ENCODE measurements at regions not wholly inside any gene's neighbourhood (a gene's known extent, or its start where the extent isn't known, plus 50 kb on each side); places are given as distances from the start of the nearest gene placed in this dataset.

GRCh38 chr1:82897549-82897948 lies 1096.8 kb downstream of the ADGRL2 start:
- 0% methylated on average over 1 of the region's 1 CpG for WGBS (ENCODE audit: insufficient coverage, insufficient replicate concordance, low lambda C conversion rate, missing lambda C conversion rate)
- Histone ChIP-seq H3K79me2 (ENCODE audit: control insufficient read depth, insufficient read depth, low read length) (no peaks in the 10 kb centered on the region), H3K4me2 (ENCODE audit: control insufficient read depth, insufficient read depth) (no peak overlapping the region), H3K9me3 (replicated peaks; ENCODE audit: control insufficient read depth, insufficient read depth, low read length) (no peaks in the 10 kb centered on the region), H3K27ac (ENCODE audit: control insufficient read depth, insufficient read depth) (no peak overlapping the region), H3K36me3 (ENCODE audit: control insufficient read depth in 2 of 2, insufficient read depth in 2 of 2, low read length in 1 of 2) (no peaks in the 10 kb centered on the region), H3K27me3 (replicated peaks in 1 of 2; ENCODE audit: control insufficient read depth in 2 of 2, insufficient read depth in 2 of 2, low read length in 1 of 2) (no peaks in the 10 kb centered on the region), H2AFZ (ENCODE audit: control insufficient read depth, low read depth, low read length) (no peak overlapping the region), H3K4me1 (ENCODE audit: control insufficient read depth, insufficient read depth, low read length) (no peaks in the 10 kb centered on the region), H3K4me3 (no peak overlapping the region), H3K9ac (ENCODE audit: control insufficient read depth, insufficient read depth, low read length) (no peak overlapping the region), H4K20me1 (ENCODE audit: control insufficient read depth, insufficient read depth) (no peaks in the 10 kb centered on the region)
- no TSS peak for BruUV-seq (replicated peaks)
- DNase-seq (ENCODE audit: low read depth, low spot score) (no peak), ATAC-seq (no peak), FAIRE-seq (no peak)
- in situ Hi-C loops (cut with MboI) (no loop called here), intact Hi-C loops (cut with micrococcal nuclease; ENCODE audit: unreplicated experiment) (no loop called here)
- TF ChIP-seq RBBP5 (conservative IDR thresholded peaks at IDR 0.05) (no peak), SREBF2 (IDR thresholded peaks at IDR 0.05; ENCODE audit: low read length) (no peak), NFYB (IDR thresholded peaks at IDR 0.05; ENCODE audit: insufficient read depth, low read depth, low read length) (no peak), TAF1 (IDR thresholded peaks at IDR 0.05; ENCODE audit: borderline replicate concordance, low read depth, low read length) (no peak), PKNOX1 (IDR thresholded peaks at IDR 0.05) (no peak), STAT3 (IDR thresholded peaks at IDR 0.05; ENCODE audit: low read depth, low read length) (no peak), RAD21 (IDR thresholded peaks at IDR 0.05; ENCODE audit: insufficient read depth, low read depth, low read length) (no peak)
- TF ChIP-seq, protein P1, sequence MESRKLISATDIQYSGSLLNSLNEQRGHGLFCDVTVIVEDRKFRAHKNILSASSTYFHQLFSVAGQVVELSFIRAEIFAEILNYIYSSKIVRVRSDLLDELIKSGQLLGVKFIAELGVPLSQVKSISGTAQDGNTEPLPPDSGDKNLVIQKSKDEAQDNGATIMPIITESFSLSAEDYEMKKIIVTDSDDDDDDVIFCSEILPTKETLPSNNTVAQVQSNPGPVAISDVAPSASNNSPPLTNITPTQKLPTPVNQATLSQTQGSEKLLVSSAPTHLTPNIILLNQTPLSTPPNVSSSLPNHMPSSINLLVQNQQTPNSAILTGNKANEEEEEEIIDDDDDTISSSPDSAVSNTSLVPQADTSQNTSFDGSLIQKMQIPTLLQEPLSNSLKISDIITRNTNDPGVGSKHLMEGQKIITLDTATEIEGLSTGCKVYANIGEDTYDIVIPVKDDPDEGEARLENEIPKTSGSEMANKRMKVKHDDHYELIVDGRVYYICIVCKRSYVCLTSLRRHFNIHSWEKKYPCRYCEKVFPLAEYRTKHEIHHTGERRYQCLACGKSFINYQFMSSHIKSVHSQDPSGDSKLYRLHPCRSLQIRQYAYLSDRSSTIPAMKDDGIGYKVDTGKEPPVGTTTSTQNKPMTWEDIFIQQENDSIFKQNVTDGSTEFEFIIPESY (IDR thresholded peaks at IDR 0.05) = no peak
- TF ChIP-seq, protein P2, sequence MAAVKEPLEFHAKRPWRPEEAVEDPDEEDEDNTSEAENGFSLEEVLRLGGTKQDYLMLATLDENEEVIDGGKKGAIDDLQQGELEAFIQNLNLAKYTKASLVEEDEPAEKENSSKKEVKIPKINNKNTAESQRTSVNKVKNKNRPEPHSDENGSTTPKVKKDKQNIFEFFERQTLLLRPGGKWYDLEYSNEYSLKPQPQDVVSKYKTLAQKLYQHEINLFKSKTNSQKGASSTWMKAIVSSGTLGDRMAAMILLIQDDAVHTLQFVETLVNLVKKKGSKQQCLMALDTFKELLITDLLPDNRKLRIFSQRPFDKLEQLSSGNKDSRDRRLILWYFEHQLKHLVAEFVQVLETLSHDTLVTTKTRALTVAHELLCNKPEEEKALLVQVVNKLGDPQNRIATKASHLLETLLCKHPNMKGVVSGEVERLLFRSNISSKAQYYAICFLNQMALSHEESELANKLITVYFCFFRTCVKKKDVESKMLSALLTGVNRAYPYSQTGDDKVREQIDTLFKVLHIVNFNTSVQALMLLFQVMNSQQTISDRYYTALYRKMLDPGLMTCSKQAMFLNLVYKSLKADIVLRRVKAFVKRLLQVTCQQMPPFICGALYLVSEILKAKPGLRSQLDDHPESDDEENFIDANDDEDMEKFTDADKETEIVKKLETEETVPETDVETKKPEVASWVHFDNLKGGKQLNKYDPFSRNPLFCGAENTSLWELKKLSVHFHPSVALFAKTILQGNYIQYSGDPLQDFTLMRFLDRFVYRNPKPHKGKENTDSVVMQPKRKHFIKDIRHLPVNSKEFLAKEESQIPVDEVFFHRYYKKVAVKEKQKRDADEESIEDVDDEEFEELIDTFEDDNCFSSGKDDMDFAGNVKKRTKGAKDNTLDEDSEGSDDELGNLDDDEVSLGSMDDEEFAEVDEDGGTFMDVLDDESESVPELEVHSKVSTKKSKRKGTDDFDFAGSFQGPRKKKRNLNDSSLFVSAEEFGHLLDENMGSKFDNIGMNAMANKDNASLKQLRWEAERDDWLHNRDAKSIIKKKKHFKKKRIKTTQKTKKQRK (IDR thresholded peaks at IDR 0.05; ENCODE audit: low read depth, low read length) = no peak
- TF ChIP-seq, protein P3, sequence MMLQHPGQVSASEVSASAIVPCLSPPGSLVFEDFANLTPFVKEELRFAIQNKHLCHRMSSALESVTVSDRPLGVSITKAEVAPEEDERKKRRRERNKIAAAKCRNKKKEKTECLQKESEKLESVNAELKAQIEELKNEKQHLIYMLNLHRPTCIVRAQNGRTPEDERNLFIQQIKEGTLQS (IDR thresholded peaks at IDR 0.05; ENCODE audit: borderline replicate concordance, extremely low read depth, low read depth, low read length) = no peak
- CTCF ChIA-PET = no interaction called here
- RAD21 ChIA-PET (ENCODE audit: unreplicated experiment) = no interaction called here
- POLR2A ChIA-PET = interaction anchor here (0.6 kb wide), 1 partner anchor 28 kb away, joined by 4 read pairs; no protein-coding TSS in a partner anchor
- SMC1A ChIA-PET (ENCODE audit: uncharacterized antibody, unreplicated experiment) = no interaction called here
